GM13976 (cell line): ENCODE measurements at regions not wholly inside any gene's neighbourhood (a gene's known extent, or its start where the extent isn't known, plus 50 kb on each side); places are given as distances from the start of the nearest gene placed in this dataset.

Source experiments
- DNase-seq: peaks from one replicate; pipeline ENCODE4 v3.0.0; 2012; ENCODE audit warnings: low spot score
- in situ Hi-C: fragments of 300-500 bp; cut with MboI; formaldehyde crosslinking; loops from one replicate; pipeline ENCODE4 v1.12.0; 2022; ENCODE audit warnings: low sequenced_read_pairs, mixed read lengths, inconsistent platforms; ENCODE audit not compliant: unreplicated experiment
- TF ChIP-seq, protein P1 (sequence below): IDR thresholded peaks from 2 replicates; pipeline ENCODE4 v1.5.1; 2012; ENCODE audit warnings: borderline replicate concordance, mild to moderate bottlenecking; ENCODE audit not compliant: insufficient read depth; ENCODE audit errors: extremely low read depth, missing control alignments, control extremely low read depth

DNA sequence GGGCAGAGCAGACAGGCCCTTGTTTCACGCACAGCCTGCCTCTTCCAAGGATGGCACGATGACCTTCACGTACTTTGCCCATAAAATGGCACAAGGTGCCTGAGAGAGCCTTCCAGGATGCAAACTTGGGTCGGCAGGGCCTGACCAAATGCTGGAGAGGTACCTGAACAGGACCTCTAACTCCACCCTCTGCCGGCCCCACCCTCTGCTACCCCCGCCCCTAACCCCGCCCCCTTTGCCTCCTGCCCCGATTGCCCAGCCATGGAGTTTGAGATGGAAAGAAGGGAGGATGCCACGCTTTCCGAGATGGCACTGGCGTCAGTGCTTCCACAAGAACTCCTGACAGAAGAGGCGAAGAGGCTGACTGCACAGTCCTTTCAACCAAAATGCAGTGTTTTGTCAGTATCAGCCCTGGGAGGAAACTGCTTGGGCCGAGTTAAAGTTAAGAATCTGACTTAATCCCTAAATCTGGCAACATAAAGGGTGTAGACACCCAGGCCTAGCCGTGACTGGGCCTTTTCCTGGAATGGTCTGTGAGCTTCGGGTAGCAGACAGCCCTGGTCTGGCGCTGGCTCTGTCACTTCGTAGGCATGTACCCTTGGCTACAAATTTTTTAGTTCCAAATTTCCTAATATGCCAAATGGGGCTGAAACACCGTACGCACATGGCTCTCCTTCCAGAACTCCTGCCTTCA lies 230.3 kb upstream of the RGMA start:
- no peak for DNase-seq
- in situ Hi-C loops: no loop called here
- TF ChIP-seq, protein P1, sequence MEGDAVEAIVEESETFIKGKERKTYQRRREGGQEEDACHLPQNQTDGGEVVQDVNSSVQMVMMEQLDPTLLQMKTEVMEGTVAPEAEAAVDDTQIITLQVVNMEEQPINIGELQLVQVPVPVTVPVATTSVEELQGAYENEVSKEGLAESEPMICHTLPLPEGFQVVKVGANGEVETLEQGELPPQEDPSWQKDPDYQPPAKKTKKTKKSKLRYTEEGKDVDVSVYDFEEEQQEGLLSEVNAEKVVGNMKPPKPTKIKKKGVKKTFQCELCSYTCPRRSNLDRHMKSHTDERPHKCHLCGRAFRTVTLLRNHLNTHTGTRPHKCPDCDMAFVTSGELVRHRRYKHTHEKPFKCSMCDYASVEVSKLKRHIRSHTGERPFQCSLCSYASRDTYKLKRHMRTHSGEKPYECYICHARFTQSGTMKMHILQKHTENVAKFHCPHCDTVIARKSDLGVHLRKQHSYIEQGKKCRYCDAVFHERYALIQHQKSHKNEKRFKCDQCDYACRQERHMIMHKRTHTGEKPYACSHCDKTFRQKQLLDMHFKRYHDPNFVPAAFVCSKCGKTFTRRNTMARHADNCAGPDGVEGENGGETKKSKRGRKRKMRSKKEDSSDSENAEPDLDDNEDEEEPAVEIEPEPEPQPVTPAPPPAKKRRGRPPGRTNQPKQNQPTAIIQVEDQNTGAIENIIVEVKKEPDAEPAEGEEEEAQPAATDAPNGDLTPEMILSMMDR: no peak

DNA sequence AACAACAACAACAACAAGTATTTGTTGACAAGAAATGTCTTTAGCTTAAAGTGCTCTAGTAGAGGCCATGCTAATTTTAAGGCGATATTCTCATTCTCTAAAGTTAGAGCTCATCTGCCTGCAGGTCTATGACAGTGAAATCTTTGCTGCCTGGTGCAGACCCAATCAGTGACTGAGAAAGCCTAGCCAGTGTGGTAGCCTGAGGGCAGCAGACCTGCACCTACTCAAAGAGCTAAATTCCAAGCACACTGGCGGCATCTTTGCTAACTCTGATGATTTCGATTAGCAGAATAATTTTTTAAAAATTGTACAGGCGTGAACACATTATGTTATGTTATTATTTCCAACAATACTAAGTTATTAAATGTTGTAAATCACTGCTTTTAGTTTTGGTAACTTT lies 228.8 kb upstream of the RGMA start:
- in situ Hi-C loops: no loop called here
- TF ChIP-seq, protein P1: no peak
- DNase-seq: no peak

DNA sequence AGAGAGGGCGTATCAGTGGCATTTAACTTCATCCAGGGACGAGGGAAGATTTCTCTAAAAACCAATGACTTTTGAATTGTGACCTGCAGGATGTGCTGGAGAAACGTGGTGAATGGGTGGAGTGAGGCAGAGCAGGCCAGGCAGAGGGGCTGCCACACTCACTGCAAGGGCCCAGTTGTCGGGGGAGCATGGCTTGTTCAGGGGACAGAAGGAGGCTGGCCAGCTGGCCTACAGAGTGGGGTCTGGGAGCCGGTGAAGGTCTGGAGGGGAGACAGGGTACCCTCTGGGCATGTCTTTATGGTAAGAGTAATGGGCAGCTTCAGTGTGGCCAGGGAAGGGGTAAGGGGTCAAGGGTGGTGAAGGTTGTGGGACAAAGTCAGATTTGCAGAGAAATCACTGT lies 225.2 kb upstream of the RGMA start:
- TF ChIP-seq, protein P1: no peak
- no peak for DNase-seq
- in situ Hi-C loops: no loop called here

DNA sequence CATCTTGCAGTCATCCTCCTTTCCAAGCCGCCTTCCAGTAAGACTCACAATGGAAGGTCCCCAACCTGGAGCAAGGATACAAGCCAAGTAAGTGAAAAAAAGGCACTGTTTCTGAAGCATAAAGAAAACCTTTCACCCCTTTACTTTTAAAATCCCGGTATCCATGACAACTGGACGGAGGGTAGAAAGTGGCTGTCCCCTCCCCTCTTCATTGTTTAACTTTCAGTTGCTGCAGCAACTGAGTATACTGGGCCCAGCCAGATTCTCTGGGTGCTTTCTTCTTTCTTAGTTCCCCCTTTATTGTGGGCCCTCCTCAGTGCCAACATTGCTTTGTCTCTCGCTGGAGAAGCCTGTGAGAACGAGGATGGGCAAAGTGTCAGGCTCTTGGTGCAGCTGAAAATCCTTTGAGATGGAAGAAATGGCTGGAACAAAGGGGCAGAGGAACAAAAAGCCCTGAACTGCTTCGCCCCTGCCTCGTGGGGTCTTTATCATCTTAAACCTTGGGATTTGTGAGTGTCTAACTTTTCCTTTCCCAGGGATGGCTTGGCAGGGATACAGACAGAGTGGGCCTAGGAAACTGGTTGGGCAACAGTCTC lies 224.0 kb upstream of the RGMA start:
- TF ChIP-seq, protein P1: no peak
- in situ Hi-C loops: no loop called here
- no peak for DNase-seq

DNA sequence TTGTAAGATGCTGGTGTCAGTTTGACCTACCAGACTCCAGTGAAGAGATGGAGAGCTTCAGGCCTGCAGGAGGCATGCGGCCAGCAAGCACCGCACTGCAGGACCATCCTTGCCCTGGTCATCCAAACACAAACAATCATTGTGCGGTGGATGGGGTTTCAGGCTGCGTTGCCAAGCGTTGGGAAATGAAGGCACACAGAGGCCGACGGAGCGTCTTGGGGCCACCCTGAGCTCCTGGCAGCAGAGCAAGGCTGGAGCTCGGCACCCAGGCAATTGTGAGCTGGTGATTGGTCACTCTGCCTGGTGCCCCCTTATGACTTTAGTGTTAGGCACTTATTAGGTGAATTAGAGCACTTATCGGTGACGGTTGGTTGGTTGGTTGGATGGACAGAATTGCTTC lies 222.6 kb upstream of the RGMA start:
- TF ChIP-seq, protein P1: no peak
- DNase-seq: no peak
- in situ Hi-C loops: no loop called here

DNA sequence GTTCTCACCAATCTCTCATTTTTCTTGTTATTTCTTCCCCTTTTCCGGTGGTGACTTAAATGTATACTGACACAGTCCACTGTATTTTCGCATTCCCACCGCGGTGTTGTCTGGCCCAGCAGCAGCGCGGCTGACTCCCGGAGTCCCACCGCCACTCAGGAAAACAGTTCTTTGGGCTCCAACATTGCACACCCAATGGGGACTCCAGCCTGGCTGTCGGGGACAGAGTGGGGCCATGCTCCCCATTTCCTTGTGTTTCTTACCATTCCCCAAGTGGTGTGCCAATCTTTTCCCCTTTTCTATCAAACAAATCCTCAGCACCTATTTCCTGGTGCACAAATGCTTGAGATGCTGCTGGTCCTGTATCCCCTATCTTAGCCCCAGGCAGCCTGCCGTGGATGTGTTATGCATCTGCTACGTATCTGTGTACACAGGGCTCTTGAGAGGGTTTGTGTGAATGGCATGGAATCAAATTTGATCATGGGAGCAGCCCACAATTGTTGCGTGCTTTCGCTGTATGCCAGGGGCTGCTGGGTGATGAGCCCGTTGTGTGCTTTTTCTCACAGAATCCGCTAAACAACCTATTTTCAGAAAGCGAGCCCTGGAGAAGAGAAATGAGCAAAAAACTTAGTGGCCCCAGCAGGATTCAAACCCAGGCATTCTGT lies 219.1 kb upstream of the RGMA start:
- no peak for DNase-seq
- in situ Hi-C loops: no loop called here
- TF ChIP-seq, protein P1: no peak
